ENCODE measurements at regions not wholly inside any gene's neighbourhood (a gene's known extent, or its start where the extent isn't known, plus 50 kb on each side); places are given as distances from the start of the nearest gene placed in this dataset.

GRCh38 chr6:66662721-66663507 is 955.9 kb upstream of the EYS start:
- no peak for DNase-seq (ENCODE audit: low read depth, low spot score)

GRCh38 chr6:66662196-66662595 is 955.2 kb upstream of the EYS start:
- DNase-seq (ENCODE audit: low read depth, low spot score): no peak

- DNase-seq (ENCODE audit: low read depth, low spot score): no peak
Observed at GRCh38 chr6:66655420-66655819, 948.4 kb upstream of the EYS start.

- no peak for DNase-seq (ENCODE audit: low read depth, low spot score)
Observed at GRCh38 chr6:66638518-66638917, 931.5 kb upstream of the EYS start.

GRCh38 chr6:66638099-66638498 is 931.1 kb upstream of the EYS start:
- no peak for DNase-seq (ENCODE audit: low read depth, low spot score)

GRCh38 chr6:66628917-66629316 is 921.9 kb upstream of the EYS start:
- DNase-seq (ENCODE audit: low read depth, low spot score): no peak

GRCh38 chr6:66623050-66623449 is 916.0 kb upstream of the EYS start:
- DNase-seq (ENCODE audit: low read depth, low spot score): no peak

- no peak for DNase-seq (ENCODE audit: low read depth, low spot score)
Observed at GRCh38 chr6:66605971-66606370, 898.9 kb upstream of the EYS start.

- DNase-seq (ENCODE audit: low read depth, low spot score): no peak
Observed at GRCh38 chr6:66605011-66605410, 898.0 kb upstream of the EYS start.

- DNase-seq (ENCODE audit: low read depth, low spot score): no peak
Observed at GRCh38 chr6:66599541-66599940, 892.5 kb upstream of the EYS start.

- no peak for DNase-seq (ENCODE audit: low read depth, low spot score)
Observed at GRCh38 chr6:66578362-66578761, 871.3 kb upstream of the EYS start.

GRCh38 chr6:66568271-66568670 is 861.2 kb upstream of the EYS start:
- DNase-seq (ENCODE audit: low read depth, low spot score): no peak

- DNase-seq (ENCODE audit: low read depth, low spot score): no peak
Observed at GRCh38 chr6:66561479-66561878, 854.5 kb upstream of the EYS start.

GRCh38 chr6:66558189-66558588 is 851.2 kb upstream of the EYS start:
- no peak for DNase-seq (ENCODE audit: low read depth, low spot score)

- no peak for DNase-seq (ENCODE audit: low read depth, low spot score)
Observed at GRCh38 chr6:66556936-66557335, 849.9 kb upstream of the EYS start.

- no peak for DNase-seq (ENCODE audit: low read depth, low spot score)
Observed at GRCh38 chr6:66555082-66555481, 848.1 kb upstream of the EYS start.

- no peak for DNase-seq (ENCODE audit: low read depth, low spot score)
Observed at GRCh38 chr6:66553441-66553840, 846.4 kb upstream of the EYS start.

- no peak for DNase-seq (ENCODE audit: low read depth, low spot score)
Observed at GRCh38 chr6:66538551-66539135, 831.6 kb upstream of the EYS start.

GRCh38 chr6:66533921-66534404 is 826.9 kb upstream of the EYS start:
- DNase-seq (ENCODE audit: low read depth, low spot score): no peak

GRCh38 chr6:66526061-66526460 is 819.0 kb upstream of the EYS start:
- no peak for DNase-seq (ENCODE audit: low read depth, low spot score)

GRCh38 chr6:66522864-66523263 is 815.8 kb upstream of the EYS start:
- DNase-seq (ENCODE audit: low read depth, low spot score): no peak

- no peak for DNase-seq (ENCODE audit: low read depth, low spot score)
Observed at GRCh38 chr6:66516377-66516776, 809.4 kb upstream of the EYS start.

- peak; percentile 3 for DNase-seq (ENCODE audit: low read depth, low spot score)
Observed at GRCh38 chr6:66508433-66508832, 801.4 kb upstream of the EYS start.
